ENCODE measurements at regions not wholly inside any gene's neighbourhood (a gene's known extent, or its start where the extent isn't known, plus 50 kb on each side); places are given as distances from the start of the nearest gene placed in this dataset.
A peak's percentile ranks its signal among the peaks of the same experiment; 100 is the strongest.

DNA sequence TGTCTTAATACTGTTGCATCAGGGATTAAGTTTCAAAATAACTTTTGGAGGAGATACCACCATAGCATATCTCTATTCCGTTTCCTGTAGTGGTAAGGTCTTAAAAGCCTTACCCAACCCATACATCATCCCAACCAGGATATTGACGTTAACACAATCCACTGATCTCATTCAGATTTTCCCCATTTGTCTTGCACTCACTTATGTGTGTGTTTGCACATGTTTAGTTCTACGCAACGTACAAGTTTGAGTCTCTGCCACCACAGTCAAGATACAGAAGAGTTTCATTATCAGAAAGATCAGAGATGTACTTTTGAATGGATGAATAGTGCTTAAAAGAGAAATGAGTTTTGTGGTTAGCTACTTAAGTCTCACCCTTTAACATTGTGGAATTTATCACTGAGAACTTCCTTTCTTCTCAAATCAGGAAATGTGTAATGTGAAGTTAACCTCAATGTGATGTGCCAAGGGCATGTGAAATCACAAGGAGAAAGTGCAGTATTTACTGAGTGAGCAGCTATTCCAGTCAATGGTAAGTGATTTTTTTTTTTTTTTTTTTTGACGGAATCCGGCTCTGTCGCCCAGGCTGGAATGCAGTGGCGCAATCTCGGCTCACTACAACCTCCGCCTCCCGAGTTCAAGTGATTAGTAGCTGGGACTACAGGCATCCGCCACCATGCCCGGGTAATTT, 69.2 kb upstream of the EPHA4 start:
- intact Hi-C loops (cut with DNase I), result no loop called here
- no peak for DNase-seq
- peak in 1 of 2 donors; percentile 50 for ATAC-seq
- no peak overlapping the region for H3K27ac ChIP-seq (ENCODE audit: low read length)
- H3K27me3 ChIP-seq (ENCODE audit: control insufficient read depth, insufficient read depth), result no peaks in the 10 kb centered on the region
- H3K4me1 ChIP-seq (ENCODE audit: control insufficient read depth, insufficient read depth, low read length), result no peaks in the 10 kb centered on the region
- H3K4me3 ChIP-seq (ENCODE audit: low read length), result no peak overlapping the region
- 69% methylated on average over 13 of the region's 13 CpGs for WGBS
- no peaks in the 10 kb centered on the region for H3K9me3 ChIP-seq (ENCODE audit: control insufficient read depth, low read length)

DNA sequence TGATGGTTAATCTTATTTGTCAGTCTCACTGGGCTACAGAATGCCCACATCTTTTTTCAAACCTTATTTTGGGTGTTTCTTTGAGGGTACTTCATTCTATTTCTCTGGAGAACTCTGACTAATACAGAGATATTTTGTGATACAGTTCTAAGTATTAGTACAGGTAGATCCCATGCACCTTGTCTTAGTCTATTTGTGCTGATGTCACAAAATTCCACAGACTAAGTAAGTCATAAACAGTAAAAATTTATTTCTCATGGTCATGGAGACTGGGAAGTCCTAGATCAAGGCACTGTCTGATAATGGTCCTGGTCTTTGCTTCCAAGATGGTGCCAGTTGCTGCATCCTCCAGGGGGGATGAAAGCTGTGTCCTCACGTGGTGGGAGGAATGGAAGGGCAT, 68.6 kb upstream of the EPHA4 start:
- Histone ChIP-seq H3K4me3 (ENCODE audit: low read length) (no peak overlapping the region), H3K27ac (ENCODE audit: low read length) (no peak overlapping the region), H3K9me3 (ENCODE audit: control insufficient read depth, low read length) (no peaks in the 10 kb centered on the region), H3K4me1 (ENCODE audit: control insufficient read depth, insufficient read depth, low read length) (no peaks in the 10 kb centered on the region), H3K27me3 (ENCODE audit: control insufficient read depth, insufficient read depth) (no peaks in the 10 kb centered on the region)
- DNase-seq, result no peak
- WGBS, result 81% methylated on average over 1 of the region's 1 CpG
- intact Hi-C loops (cut with DNase I), result no loop called here
- ATAC-seq, result no peak

DNA sequence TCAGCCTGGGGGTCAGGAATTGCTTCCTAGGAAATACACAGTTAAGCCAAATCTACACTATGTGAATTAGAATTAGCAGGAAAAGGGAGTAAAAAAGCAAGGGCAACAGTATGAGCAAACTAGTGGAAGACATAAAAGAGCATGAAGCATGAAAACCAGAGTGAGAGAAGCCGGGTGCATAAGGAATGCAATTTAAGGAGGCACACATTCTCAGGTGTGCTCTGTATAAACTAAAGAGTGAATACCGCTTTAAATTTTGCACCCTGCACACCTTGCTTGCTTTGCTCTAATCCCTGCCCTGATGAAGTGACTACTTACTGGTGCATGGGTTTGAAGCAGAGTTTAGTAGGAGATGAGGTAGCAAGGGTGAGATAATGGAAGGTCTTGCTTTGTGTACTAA, 65.7 kb upstream of the EPHA4 start:
- WGBS, result 89% methylated on average over 2 of the region's 2 CpGs
- no peak for ATAC-seq
- DNase-seq, result no peak
- intact Hi-C loops (cut with DNase I), result no loop called here
- Histone ChIP-seq H3K9me3 (ENCODE audit: control insufficient read depth, low read length) (no peaks in the 10 kb centered on the region), H3K27me3 (ENCODE audit: control insufficient read depth, insufficient read depth) (no peaks in the 10 kb centered on the region), H3K27ac (ENCODE audit: low read length) (no peak overlapping the region), H3K4me1 (ENCODE audit: control insufficient read depth, insufficient read depth, low read length) (no peaks in the 10 kb centered on the region), H3K4me3 (ENCODE audit: low read length) (no peak overlapping the region)

- ATAC-seq (no peak), DNase-seq (no peak)
- no peak overlapping the region for H3K4me3 ChIP-seq (ENCODE audit: low read length)
- no peaks in the 10 kb centered on the region for H3K27me3 ChIP-seq (ENCODE audit: control insufficient read depth, insufficient read depth)
- no peak overlapping the region for H3K27ac ChIP-seq (ENCODE audit: low read length)
- no peaks in the 10 kb centered on the region for H3K4me1 ChIP-seq (ENCODE audit: control insufficient read depth, insufficient read depth, low read length)
- H3K9me3 ChIP-seq (ENCODE audit: control insufficient read depth, low read length), result no peaks in the 10 kb centered on the region
- intact Hi-C loops (cut with DNase I), result no loop called here
Measured at GRCh38 chr2:221635949-221636348, 63.8 kb upstream of the EPHA4 start.

- WGBS, result 83% methylated on average over 5 of the region's 5 CpGs
- intact Hi-C loops (cut with DNase I), result no loop called here
- Histone ChIP-seq H3K27ac (ENCODE audit: low read length) (no peak overlapping the region), H3K4me3 (ENCODE audit: low read length) (no peak overlapping the region), H3K9me3 (ENCODE audit: control insufficient read depth, low read length) (no peaks in the 10 kb centered on the region), H3K4me1 (ENCODE audit: control insufficient read depth, insufficient read depth, low read length) (no peaks in the 10 kb centered on the region), H3K27me3 (ENCODE audit: control insufficient read depth, insufficient read depth) (no peaks in the 10 kb centered on the region)
- DNase-seq (no peak), ATAC-seq (no peak)
Measured at GRCh38 chr2:221629468-221629867, 57.4 kb upstream of the EPHA4 start.

GRCh38 chr2:221624475-221624874, 52.4 kb upstream of the EPHA4 start:
- no peak for DNase-seq
- Histone ChIP-seq H3K27ac (ENCODE audit: low read length) (no peak overlapping the region), H3K27me3 (ENCODE audit: control insufficient read depth, insufficient read depth) (no peaks in the 10 kb centered on the region), H3K9me3 (ENCODE audit: control insufficient read depth, low read length) (no peaks in the 10 kb centered on the region), H3K4me1 (ENCODE audit: control insufficient read depth, insufficient read depth, low read length) (no peaks in the 10 kb centered on the region), H3K4me3 (ENCODE audit: low read length) (no peak overlapping the region)
- intact Hi-C loops (cut with DNase I), result no loop called here
- ATAC-seq, result no peak
- WGBS, result 84% methylated on average over 1 of the region's 1 CpG

All from right cardiac atrium (tissue), 5 donors.